ENCODE measurements at regions not wholly inside any gene's neighbourhood (a gene's known extent, or its start where the extent isn't known, plus 50 kb on each side); places are given as distances from the start of the nearest gene placed in this dataset.

GRCh38 chr13:99120751-99121150 lies 79.9 kb upstream of the UBAC2 start:
- H2AK9ac ChIP-seq (replicated peaks; ENCODE audit: low read depth, low read length, poor library complexity) = no peak overlapping the region
- no peak overlapping the region for H2BK20ac ChIP-seq (ENCODE audit: low read depth, low read length)
- no peak overlapping the region for H3K27ac ChIP-seq (ENCODE audit: insufficient read depth, low read length)
- no peak overlapping the region for H2AK5ac ChIP-seq (ENCODE audit: low read depth, low read length)
- in situ Hi-C loops (cut with MboI; ENCODE audit: low sequenced_read_pairs) (no loop called here), dilution Hi-C loops (cut with HindIII; ENCODE audit: low sequenced_read_pairs, unreplicated experiment) (no loop called here), intact Hi-C loops (cut with micrococcal nuclease) (no loop called here)
- H3K14ac ChIP-seq (replicated peaks; ENCODE audit: low read depth, low read length) = no peak overlapping the region
- TF ChIP-seq USF2 (IDR thresholded peaks at IDR 0.05; ENCODE audit: low read depth, low read length) (no peak), RAD21 (IDR thresholded peaks at IDR 0.05; ENCODE audit: low read length) (no peak), NFE2L2 (IDR thresholded peaks at IDR 0.05; ENCODE audit: low read depth, low read length) (no peak), CTCF (conservative IDR thresholded peaks at IDR 0.05; ENCODE audit: low read depth, low read length) (no peak), FOS (IDR thresholded peaks at IDR 0.05; ENCODE audit: low read depth, low read length) (no peak), POLR2A (IDR thresholded peaks at IDR 0.05; ENCODE audit: low read depth, low read length) (no peak), RCOR1 (IDR thresholded peaks at IDR 0.05; ENCODE audit: insufficient replicate concordance, low read length) (no peak), MXI1 (IDR thresholded peaks at IDR 0.05; ENCODE audit: borderline replicate concordance, low read depth, low read length) (no peak), CHD1 (IDR thresholded peaks at IDR 0.05; ENCODE audit: low read depth, low read length) (no peak), RFX5 (IDR thresholded peaks at IDR 0.05; ENCODE audit: low read depth, low read length) (no peak), MAFK (IDR thresholded peaks at IDR 0.05; ENCODE audit: low read depth, low read length) (no peak), ELK1 (IDR thresholded peaks at IDR 0.05; ENCODE audit: borderline replicate concordance, low read depth, low read length) (no peak), BHLHE40 (IDR thresholded peaks at IDR 0.05; ENCODE audit: low read depth, low read length) (no peak), SMC3 (IDR thresholded peaks at IDR 0.05; ENCODE audit: low read depth, low read length) (no peak), MAZ (IDR thresholded peaks at IDR 0.05; ENCODE audit: borderline replicate concordance, low read depth, low read length) (no peak), CEBPB (IDR thresholded peaks at IDR 0.05; ENCODE audit: low read depth, low read length) (no peak)
- H3K4ac ChIP-seq (ENCODE audit: low read depth, low read length) = no peak overlapping the region
- no TSS peak for BruUV-seq (replicated peaks)
- H3K79me1 ChIP-seq (ENCODE audit: low read depth in 1 of 2, low read length in 2 of 2) = no peaks in the 10 kb centered on the region
- H3K4me3 ChIP-seq (ENCODE audit: insufficient read depth, low read depth, low read length) = no peak overlapping the region
- H2AFZ ChIP-seq (replicated peaks; ENCODE audit: low read length, poor library complexity) = no peak overlapping the region
- H3K18ac ChIP-seq (ENCODE audit: low read depth, low read length) = no peak overlapping the region
- no peak overlapping the region for H4K8ac ChIP-seq (ENCODE audit: low read depth in 2 of 2, low read length in 2 of 2)
- no peaks in the 10 kb centered on the region for H4K20me1 ChIP-seq (ENCODE audit: insufficient read depth, low read length)
- H3K9me3 ChIP-seq (ENCODE audit: control insufficient read depth, insufficient read depth, low read length) = no peaks in the 10 kb centered on the region
- CTCF ChIA-PET = no interaction called here
- DNase-seq = no peak
- no peak overlapping the region for H3K56ac ChIP-seq (ENCODE audit: extremely low read depth, insufficient read depth, low read length)
- no CpG with 5 or more reads among the region's 1 CpG for WGBS, 2 experiments (ENCODE audit: extremely low coverage in 2 of 2, insufficient read length in 1 of 2)
- POLR2A ChIA-PET (ENCODE audit: unreplicated experiment) = no interaction called here
- no peak overlapping the region for H3K4me2 ChIP-seq (ENCODE audit: low read depth, low read length)
- H4K91ac ChIP-seq (ENCODE audit: insufficient read depth, low read depth, low read length) = no peak overlapping the region
- H3K36me3 ChIP-seq (ENCODE audit: control insufficient read depth, insufficient read depth, low read length) = no peaks in the 10 kb centered on the region
- H2BK5ac ChIP-seq (ENCODE audit: low read depth, low read length, poor library complexity, severe bottlenecking) = no peak overlapping the region
- no peak overlapping the region for H3K23ac ChIP-seq (ENCODE audit: low read depth, low read length)
- no peak for ATAC-seq (ENCODE audit: low read depth)
- no peak overlapping the region; the same call in 1 of the 2 replicates for H2BK120ac ChIP-seq (ENCODE audit: low read depth, low read length)
- no peak overlapping the region for H4K5ac ChIP-seq (ENCODE audit: low read depth, low read length)
- no peaks in the 10 kb centered on the region for H3K27me3 ChIP-seq (ENCODE audit: control insufficient read depth, insufficient read depth, low read length)
- peaks cover 5% of the 10 kb centered on the region; the same call in 1 of the 2 replicates for H3K4me1 ChIP-seq (ENCODE audit: control insufficient read depth, insufficient read depth, low read length)
- H2BK15ac ChIP-seq (ENCODE audit: low read depth, low read length) = no peak overlapping the region
- no peaks in the 10 kb centered on the region for H3K9me1 ChIP-seq (ENCODE audit: insufficient read depth, low read length)
- H3K9ac ChIP-seq (ENCODE audit: low read depth, low read length) = no peak overlapping the region
